ENCODE measurements at regions not wholly inside any gene's neighbourhood (a gene's known extent, or its start where the extent isn't known, plus 50 kb on each side); places are given as distances from the start of the nearest gene placed in this dataset.

- Mint-ChIP-seq H3K4me1 (no peaks in the 10 kb centered on the region), H3K36me3 (ENCODE audit: low read depth) (no peaks in the 10 kb centered on the region), H3K4me3 (no peak overlapping the region), H3K9me3 (no peaks in the 10 kb centered on the region), H3K27me3 (ENCODE audit: low read depth) (no peaks in the 10 kb centered on the region), H3K27ac (ENCODE audit: unreplicated experiment) (no peak overlapping the region)
- TF ChIP-seq, protein P1, sequence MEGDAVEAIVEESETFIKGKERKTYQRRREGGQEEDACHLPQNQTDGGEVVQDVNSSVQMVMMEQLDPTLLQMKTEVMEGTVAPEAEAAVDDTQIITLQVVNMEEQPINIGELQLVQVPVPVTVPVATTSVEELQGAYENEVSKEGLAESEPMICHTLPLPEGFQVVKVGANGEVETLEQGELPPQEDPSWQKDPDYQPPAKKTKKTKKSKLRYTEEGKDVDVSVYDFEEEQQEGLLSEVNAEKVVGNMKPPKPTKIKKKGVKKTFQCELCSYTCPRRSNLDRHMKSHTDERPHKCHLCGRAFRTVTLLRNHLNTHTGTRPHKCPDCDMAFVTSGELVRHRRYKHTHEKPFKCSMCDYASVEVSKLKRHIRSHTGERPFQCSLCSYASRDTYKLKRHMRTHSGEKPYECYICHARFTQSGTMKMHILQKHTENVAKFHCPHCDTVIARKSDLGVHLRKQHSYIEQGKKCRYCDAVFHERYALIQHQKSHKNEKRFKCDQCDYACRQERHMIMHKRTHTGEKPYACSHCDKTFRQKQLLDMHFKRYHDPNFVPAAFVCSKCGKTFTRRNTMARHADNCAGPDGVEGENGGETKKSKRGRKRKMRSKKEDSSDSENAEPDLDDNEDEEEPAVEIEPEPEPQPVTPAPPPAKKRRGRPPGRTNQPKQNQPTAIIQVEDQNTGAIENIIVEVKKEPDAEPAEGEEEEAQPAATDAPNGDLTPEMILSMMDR (conservative IDR thresholded peaks at IDR 0.05) = no peak
- no peak for DNase-seq (ENCODE audit: low read depth, low spot score)
These were observed 128.6 kb upstream of the SLC22A23 start for GRCh38 chr6:3585320-3585935.

- no peaks in the 10 kb centered on the region for H3K27me3 Mint-ChIP-seq (ENCODE audit: low read depth)
- TF ChIP-seq, protein P1 (conservative IDR thresholded peaks at IDR 0.05) = no peak
- H3K4me3 Mint-ChIP-seq = no peak overlapping the region
- DNase-seq (ENCODE audit: low read depth, low spot score) = no peak
- no peaks in the 10 kb centered on the region for H3K9me3 Mint-ChIP-seq
- H3K36me3 Mint-ChIP-seq (ENCODE audit: low read depth) = no peaks in the 10 kb centered on the region
- no peak overlapping the region for H3K27ac Mint-ChIP-seq (ENCODE audit: unreplicated experiment)
- H3K4me1 Mint-ChIP-seq = peaks cover 5% of the 10 kb centered on the region
These were observed 127.8 kb upstream of the SLC22A23 start for GRCh38 chr6:3584606-3585005.

- Mint-ChIP-seq H3K9me3 (peaks cover 3% of the 10 kb centered on the region), H3K4me3 (no peak overlapping the region), H3K36me3 (ENCODE audit: low read depth) (no peaks in the 10 kb centered on the region), H3K27ac (ENCODE audit: unreplicated experiment) (no peak overlapping the region), H3K27me3 (ENCODE audit: low read depth) (no peaks in the 10 kb centered on the region), H3K4me1 (peaks cover 11% of the 10 kb centered on the region)
- TF ChIP-seq, protein P1 (conservative IDR thresholded peaks at IDR 0.05) = no peak
- DNase-seq (ENCODE audit: low read depth, low spot score) = no peak
These were observed 124.6 kb upstream of the SLC22A23 start for GRCh38 chr6:3581469-3581868.

- Mint-ChIP-seq H3K4me3 (no peak overlapping the region), H3K27me3 (ENCODE audit: low read depth) (no peaks in the 10 kb centered on the region), H3K27ac (ENCODE audit: unreplicated experiment) (no peak overlapping the region), H3K9me3 (peaks cover 3% of the 10 kb centered on the region), H3K4me1 (peaks cover 11% of the 10 kb centered on the region), H3K36me3 (ENCODE audit: low read depth) (no peaks in the 10 kb centered on the region)
- DNase-seq (ENCODE audit: low read depth, low spot score) = no peak
- TF ChIP-seq, protein P1 (conservative IDR thresholded peaks at IDR 0.05) = no peak
These were observed 122.9 kb upstream of the SLC22A23 start for GRCh38 chr6:3579652-3580175.

GRCh38 chr6:3578981-3579380, 122.1 kb upstream of the SLC22A23 start:
- Mint-ChIP-seq H3K27ac (ENCODE audit: unreplicated experiment) (no peak overlapping the region), H3K4me1 (peaks cover 11% of the 10 kb centered on the region), H3K4me3 (no peak overlapping the region), H3K27me3 (ENCODE audit: low read depth) (no peaks in the 10 kb centered on the region), H3K9me3 (peaks cover 3% of the 10 kb centered on the region), H3K36me3 (ENCODE audit: low read depth) (no peaks in the 10 kb centered on the region)
- TF ChIP-seq, protein P1 (conservative IDR thresholded peaks at IDR 0.05) = no peak
- DNase-seq (ENCODE audit: low read depth, low spot score) = no peak
